GM23248 (cell line): ENCODE measurements at regions not wholly inside any gene's neighbourhood (a gene's known extent, or its start where the extent isn't known, plus 50 kb on each side); places are given as distances from the start of the nearest gene placed in this dataset.

Experiments
- EZH2 ChIP-seq: fragments of 200-600 bp; sonication (generic); IDR thresholded peaks from 2 replicates; pipeline ENCODE4 v1.6.1; 2018; ENCODE audit warnings: antibody characterized with exemption, mild to moderate bottlenecking; ENCODE audit not compliant: insufficient read depth, poor library complexity, severe bottlenecking
- EZH2phosphoT487 ChIP-seq: fragments of 200-600 bp; sonication (generic); IDR thresholded peaks from 2 replicates; pipeline ENCODE4 v1.6.1; 2018; ENCODE audit warnings: antibody characterized with exemption, moderate library complexity, mild to moderate bottlenecking, low read depth; ENCODE audit not compliant: insufficient read depth

- TF ChIP-seq EZH2 (no peak), EZH2phosphoT487 (no peak)
These were observed 152.3 kb upstream of the EGLN3 start for GRCh38 chr14:34103176-34103575.
